ENCODE measurements at regions not wholly inside any gene's neighbourhood (a gene's known extent, or its start where the extent isn't known, plus 50 kb on each side); places are given as distances from the start of the nearest gene placed in this dataset.

DNA sequence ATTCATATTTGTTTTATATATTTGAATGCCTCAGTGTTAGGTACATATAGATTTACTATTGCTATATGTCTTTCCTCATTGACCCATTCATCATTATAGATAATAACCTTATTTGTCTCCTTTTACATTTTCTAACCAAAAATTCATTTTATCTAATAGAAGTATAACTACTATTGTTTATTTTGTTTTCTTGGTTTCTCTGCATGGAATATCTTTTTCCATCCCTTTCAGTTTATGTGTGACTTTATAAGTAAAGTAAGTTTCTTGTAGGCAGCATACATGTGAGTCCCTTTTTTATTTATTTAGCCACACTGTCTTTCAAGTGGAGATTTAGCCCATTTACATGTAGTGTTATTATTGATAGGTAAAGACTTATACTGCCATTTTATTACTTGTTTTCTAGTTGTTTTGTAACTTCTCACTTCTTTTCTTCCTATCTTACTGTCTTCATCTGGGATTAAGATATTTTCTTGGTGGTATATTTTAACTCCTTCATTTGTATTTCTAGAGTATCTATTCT is 572.0 kb upstream of the MAN1A1 start:
- TF ChIP-seq ZBTB8A (CRISPR knock-in tag; IDR thresholded peaks at IDR 0.05; ENCODE audit: borderline replicate concordance, low read depth) (no peak), XBP1 (CRISPR knock-in tag; IDR thresholded peaks at IDR 0.05) (no peak), FOXA3 (CRISPR knock-in tag; IDR thresholded peaks at IDR 0.05) (no peak), U2AF2 (IDR thresholded peaks at IDR 0.05; ENCODE audit: low read depth, low read length) (no peak), ARNTL (CRISPR knock-in tag; IDR thresholded peaks at IDR 0.05) (no peak), HNRNPL (IDR thresholded peaks at IDR 0.05; ENCODE audit: low read depth, low read length) (no peak), TP53 (CRISPR knock-in tag; conservative IDR thresholded peaks at IDR 0.05) (no peak), YY1 (IDR thresholded peaks at IDR 0.05; ENCODE audit: insufficient read depth, insufficient replicate concordance, low read depth, low read length) (no peak)
- TF ChIP-seq, protein P1, sequence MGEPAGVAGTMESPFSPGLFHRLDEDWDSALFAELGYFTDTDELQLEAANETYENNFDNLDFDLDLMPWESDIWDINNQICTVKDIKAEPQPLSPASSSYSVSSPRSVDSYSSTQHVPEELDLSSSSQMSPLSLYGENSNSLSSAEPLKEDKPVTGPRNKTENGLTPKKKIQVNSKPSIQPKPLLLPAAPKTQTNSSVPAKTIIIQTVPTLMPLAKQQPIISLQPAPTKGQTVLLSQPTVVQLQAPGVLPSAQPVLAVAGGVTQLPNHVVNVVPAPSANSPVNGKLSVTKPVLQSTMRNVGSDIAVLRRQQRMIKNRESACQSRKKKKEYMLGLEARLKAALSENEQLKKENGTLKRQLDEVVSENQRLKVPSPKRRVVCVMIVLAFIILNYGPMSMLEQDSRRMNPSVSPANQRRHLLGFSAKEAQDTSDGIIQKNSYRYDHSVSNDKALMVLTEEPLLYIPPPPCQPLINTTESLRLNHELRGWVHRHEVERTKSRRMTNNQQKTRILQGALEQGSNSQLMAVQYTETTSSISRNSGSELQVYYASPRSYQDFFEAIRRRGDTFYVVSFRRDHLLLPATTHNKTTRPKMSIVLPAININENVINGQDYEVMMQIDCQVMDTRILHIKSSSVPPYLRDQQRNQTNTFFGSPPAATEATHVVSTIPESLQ (CRISPR knock-in tag; conservative IDR thresholded peaks at IDR 0.05) = no peak
- TF ChIP-seq, protein P2, sequence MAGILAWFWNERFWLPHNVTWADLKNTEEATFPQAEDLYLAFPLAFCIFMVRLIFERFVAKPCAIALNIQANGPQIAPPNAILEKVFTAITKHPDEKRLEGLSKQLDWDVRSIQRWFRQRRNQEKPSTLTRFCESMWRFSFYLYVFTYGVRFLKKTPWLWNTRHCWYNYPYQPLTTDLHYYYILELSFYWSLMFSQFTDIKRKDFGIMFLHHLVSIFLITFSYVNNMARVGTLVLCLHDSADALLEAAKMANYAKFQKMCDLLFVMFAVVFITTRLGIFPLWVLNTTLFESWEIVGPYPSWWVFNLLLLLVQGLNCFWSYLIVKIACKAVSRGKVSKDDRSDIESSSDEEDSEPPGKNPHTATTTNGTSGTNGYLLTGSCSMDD (CRISPR knock-in tag; IDR thresholded peaks at IDR 0.05) = no peak
- TF ChIP-seq, protein P3, sequence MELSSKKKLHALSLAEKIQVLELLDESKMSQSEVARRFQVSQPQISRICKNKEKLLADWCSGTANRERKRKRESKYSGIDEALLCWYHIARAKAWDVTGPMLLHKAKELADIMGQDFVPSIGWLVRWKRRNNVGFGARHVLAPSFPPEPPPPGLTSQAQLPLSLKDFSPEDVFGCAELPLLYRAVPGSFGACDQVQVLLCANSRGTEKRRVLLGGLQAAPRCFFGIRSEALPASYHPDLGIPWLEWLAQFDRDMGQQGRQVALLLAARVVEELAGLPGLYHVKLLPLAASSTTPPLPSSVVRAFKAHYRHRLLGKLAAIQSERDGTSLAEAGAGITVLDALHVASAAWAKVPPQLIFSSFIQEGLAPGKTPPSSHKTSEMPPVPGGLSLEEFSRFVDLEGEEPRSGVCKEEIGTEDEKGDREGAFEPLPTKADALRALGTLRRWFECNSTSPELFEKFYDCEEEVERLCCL (CRISPR knock-in tag; IDR thresholded peaks at IDR 0.05; ENCODE audit: borderline replicate concordance) = no peak
- TF ChIP-seq, protein P4, sequence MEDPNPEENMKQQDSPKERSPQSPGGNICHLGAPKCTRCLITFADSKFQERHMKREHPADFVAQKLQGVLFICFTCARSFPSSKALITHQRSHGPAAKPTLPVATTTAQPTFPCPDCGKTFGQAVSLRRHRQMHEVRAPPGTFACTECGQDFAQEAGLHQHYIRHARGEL (CRISPR knock-in tag; IDR thresholded peaks at IDR 0.05) = no peak
- TF ChIP-seq, protein P5, sequence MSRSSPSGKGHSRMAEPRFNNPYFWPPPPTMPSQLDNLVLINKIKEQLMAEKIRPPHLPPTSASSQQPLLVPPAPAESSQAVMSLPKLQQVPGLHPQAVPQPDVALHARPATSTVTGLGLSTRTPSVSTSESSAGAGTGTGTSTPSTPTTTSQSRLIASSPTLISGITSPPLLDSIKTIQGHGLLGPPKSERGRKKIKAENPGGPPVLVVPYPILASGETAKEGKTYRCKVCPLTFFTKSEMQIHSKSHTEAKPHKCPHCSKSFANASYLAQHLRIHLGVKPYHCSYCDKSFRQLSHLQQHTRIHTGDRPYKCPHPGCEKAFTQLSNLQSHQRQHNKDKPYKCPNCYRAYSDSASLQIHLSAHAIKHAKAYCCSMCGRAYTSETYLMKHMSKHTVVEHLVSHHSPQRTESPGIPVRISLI (CRISPR knock-in tag; IDR thresholded peaks at IDR 0.05; ENCODE audit: borderline replicate concordance) = no peak
- Histone ChIP-seq H3K4me1 (ENCODE audit: insufficient read depth, low read length) (no peaks in the 10 kb centered on the region), H3K9me3 (ENCODE audit: low read length) (peaks cover 43% of the 10 kb centered on the region), H4K20me1 (ENCODE audit: insufficient read depth, low read length) (no peaks in the 10 kb centered on the region), H3K9ac (ENCODE audit: insufficient read depth, low read depth, low read length) (no peak overlapping the region), H3K27ac (ENCODE audit: extremely low read length, insufficient read depth, low read length) (no peak overlapping the region), H2AFZ (ENCODE audit: low read length) (no peak overlapping the region), H3K4me2 (ENCODE audit: low read depth, low read length) (no peak overlapping the region), H3K4me3 (replicated peaks in 1 of 3; ENCODE audit: insufficient read depth in 1 of 3, low read depth in 2 of 3, low read length in 3 of 3) (no peak overlapping the region), H3K36me3 (replicated peaks in 1 of 2; ENCODE audit: control insufficient read depth in 1 of 2, insufficient read depth in 2 of 2, low read length in 2 of 2) (no peaks in the 10 kb centered on the region), H3K79me2 (ENCODE audit: insufficient read depth, low read length) (no peaks in the 10 kb centered on the region), H3K27me3 (ENCODE audit: control insufficient read depth in 1 of 2, insufficient read depth in 2 of 2, low read length in 2 of 2) (no peaks in the 10 kb centered on the region)
- BruUV-seq (replicated peaks) = no TSS peak
- in situ Hi-C loops (cut with HindIII; ENCODE audit: extremely low pct_ligation_motif_present, low pct_unique_long_range_greater_than_20kb) = no loop called here
- DNase-seq (ENCODE audit: low spot score) = no peak
- CTCF ChIA-PET (ENCODE audit: low intra/inter-chr PET ratio, low total read pairs) = no interaction called here
- no peak for FAIRE-seq
- intact Hi-C loops (cut with micrococcal nuclease; ENCODE audit: unreplicated experiment) = no loop called here
- POLR2A ChIA-PET = no interaction called here
- ATAC-seq = no peak
